ENCODE measurements at regions not wholly inside any gene's neighbourhood (a gene's known extent, or its start where the extent isn't known, plus 50 kb on each side); places are given as distances from the start of the nearest gene placed in this dataset.
A peak's percentile ranks its signal among the peaks of the same experiment; 100 is the strongest.

DNA sequence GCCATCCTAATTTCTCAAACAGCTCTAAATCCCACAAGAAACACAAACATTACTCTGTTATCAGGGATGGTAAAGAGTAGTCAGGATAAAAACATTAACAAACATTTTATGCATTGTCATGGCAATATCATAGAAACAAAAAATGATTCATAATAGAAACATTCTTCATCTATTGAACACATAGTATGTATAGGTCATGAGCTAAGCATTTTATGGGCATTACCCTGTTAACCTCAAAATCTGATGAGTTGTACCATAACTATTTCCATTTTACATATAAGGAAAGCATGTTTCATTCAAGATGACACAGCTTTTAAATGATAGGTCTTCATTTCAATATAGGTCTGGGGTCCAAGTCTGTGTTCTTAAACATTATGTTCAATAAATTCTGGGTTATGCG is 344.9 kb downstream of the RND3 start:
- Histone ChIP-seq H3K36me3 (ENCODE audit: control insufficient read depth, insufficient read depth, low read length) (no peaks in the 10 kb centered on the region), H3K27ac (ENCODE audit: low read length) (peak overlapping the region; percentile 39; the same call in 1 of the 2 replicates), H3K4me3 (ENCODE audit: low read depth in 2 of 2, low read length in 2 of 2) (no peak overlapping the region), H3K9me3 (ENCODE audit: control insufficient read depth, insufficient read depth, low read depth, low read length) (peaks cover 2% of the 10 kb centered on the region; the same call in 1 of the 2 replicates), H3K4me1 (ENCODE audit: control insufficient read depth, insufficient read depth, low read length) (peaks cover 2% of the 10 kb centered on the region), H3K27me3 (ENCODE audit: control insufficient read depth, insufficient read depth, low read length) (no peaks in the 10 kb centered on the region)
- CTCF ChIA-PET = no interaction called here
- DNase-seq (ENCODE audit: low read depth, low spot score) (no peak), ATAC-seq (peak; percentile 48; the same call in 1 of the 2 replicates)
- in situ Hi-C loops (cut with HindIII; ENCODE audit: low pct_unique_long_range_greater_than_20kb, low sequenced_read_pairs) = no loop called here
- intact Hi-C loops (cut with micrococcal nuclease; ENCODE audit: unreplicated experiment) = no loop called here
- POLR2A ChIA-PET = no interaction called here
- BruUV-seq (replicated peaks) = no TSS peak
- TF ChIP-seq, protein P1, sequence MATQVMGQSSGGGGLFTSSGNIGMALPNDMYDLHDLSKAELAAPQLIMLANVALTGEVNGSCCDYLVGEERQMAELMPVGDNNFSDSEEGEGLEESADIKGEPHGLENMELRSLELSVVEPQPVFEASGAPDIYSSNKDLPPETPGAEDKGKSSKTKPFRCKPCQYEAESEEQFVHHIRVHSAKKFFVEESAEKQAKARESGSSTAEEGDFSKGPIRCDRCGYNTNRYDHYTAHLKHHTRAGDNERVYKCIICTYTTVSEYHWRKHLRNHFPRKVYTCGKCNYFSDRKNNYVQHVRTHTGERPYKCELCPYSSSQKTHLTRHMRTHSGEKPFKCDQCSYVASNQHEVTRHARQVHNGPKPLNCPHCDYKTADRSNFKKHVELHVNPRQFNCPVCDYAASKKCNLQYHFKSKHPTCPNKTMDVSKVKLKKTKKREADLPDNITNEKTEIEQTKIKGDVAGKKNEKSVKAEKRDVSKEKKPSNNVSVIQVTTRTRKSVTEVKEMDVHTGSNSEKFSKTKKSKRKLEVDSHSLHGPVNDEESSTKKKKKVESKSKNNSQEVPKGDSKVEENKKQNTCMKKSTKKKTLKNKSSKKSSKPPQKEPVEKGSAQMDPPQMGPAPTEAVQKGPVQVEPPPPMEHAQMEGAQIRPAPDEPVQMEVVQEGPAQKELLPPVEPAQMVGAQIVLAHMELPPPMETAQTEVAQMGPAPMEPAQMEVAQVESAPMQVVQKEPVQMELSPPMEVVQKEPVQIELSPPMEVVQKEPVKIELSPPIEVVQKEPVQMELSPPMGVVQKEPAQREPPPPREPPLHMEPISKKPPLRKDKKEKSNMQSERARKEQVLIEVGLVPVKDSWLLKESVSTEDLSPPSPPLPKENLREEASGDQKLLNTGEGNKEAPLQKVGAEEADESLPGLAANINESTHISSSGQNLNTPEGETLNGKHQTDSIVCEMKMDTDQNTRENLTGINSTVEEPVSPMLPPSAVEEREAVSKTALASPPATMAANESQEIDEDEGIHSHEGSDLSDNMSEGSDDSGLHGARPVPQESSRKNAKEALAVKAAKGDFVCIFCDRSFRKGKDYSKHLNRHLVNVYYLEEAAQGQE (IDR thresholded peaks at IDR 0.05; ENCODE audit: insufficient read depth in 1 of 2, low read depth in 2 of 2, low read length in 1 of 2) = no peak
- TF ChIP-seq POLR2AphosphoS5 (IDR thresholded peaks at IDR 0.05; ENCODE audit: low read depth, low read length) = no peak
- TF ChIP-seq TCF7L2 (IDR thresholded peaks at IDR 0.05; ENCODE audit: low read depth, low read length) = no peak
- TF ChIP-seq, protein P2, sequence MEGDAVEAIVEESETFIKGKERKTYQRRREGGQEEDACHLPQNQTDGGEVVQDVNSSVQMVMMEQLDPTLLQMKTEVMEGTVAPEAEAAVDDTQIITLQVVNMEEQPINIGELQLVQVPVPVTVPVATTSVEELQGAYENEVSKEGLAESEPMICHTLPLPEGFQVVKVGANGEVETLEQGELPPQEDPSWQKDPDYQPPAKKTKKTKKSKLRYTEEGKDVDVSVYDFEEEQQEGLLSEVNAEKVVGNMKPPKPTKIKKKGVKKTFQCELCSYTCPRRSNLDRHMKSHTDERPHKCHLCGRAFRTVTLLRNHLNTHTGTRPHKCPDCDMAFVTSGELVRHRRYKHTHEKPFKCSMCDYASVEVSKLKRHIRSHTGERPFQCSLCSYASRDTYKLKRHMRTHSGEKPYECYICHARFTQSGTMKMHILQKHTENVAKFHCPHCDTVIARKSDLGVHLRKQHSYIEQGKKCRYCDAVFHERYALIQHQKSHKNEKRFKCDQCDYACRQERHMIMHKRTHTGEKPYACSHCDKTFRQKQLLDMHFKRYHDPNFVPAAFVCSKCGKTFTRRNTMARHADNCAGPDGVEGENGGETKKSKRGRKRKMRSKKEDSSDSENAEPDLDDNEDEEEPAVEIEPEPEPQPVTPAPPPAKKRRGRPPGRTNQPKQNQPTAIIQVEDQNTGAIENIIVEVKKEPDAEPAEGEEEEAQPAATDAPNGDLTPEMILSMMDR (IDR thresholded peaks at IDR 0.05) = no peak
- TF ChIP-seq SIN3A (IDR thresholded peaks at IDR 0.05; ENCODE audit: borderline replicate concordance, insufficient read depth, low read depth, low read length) = no peak

DNA sequence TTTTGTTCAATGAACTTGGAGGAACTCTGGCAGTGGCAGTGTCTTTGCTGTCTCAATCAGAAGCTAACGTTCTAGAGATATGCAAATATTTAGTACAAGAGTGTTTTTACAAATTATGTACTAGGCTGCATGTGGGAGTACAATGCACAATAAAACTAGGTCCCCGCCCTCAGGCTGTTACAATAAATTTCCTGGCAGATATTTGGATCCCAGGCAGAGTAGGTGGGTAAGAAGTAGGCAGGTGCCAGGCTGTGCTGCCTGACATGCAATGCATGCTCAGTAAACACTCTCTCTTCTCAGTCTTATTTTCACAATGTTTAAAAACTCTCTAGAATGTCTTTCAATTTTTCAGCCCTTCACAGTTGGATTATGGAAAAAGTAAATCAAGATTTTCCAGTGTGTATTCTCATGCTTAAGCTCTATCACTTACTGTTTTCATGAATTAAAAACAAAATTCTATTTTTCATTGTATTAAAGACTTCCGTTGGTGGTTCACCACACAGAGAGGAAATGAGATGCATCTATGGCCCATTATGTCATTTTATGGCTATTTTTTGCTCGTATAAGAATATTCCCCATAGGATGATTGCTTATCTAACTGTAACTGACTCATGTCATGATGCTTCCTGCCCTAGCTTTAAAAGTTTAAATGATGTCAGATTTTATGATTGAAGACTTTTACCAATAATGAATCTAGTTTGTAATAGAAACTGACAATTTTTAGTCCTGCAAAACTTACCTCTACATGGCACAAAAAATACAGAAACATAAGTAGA is 346.1 kb downstream of the RND3 start:
- H3K27ac ChIP-seq (ENCODE audit: low read length) = peak overlapping the region; percentile 59; the same call in 1 of the 2 replicates
- ATAC-seq (peak; percentile 69), DNase-seq (ENCODE audit: low read depth, low spot score) (no peak)
- no peak overlapping the region for H3K4me3 ChIP-seq (ENCODE audit: low read depth in 2 of 2, low read length in 2 of 2)
- TF ChIP-seq SIN3A (IDR thresholded peaks at IDR 0.05; ENCODE audit: borderline replicate concordance, insufficient read depth, low read depth, low read length) (no peak), POLR2AphosphoS5 (IDR thresholded peaks at IDR 0.05; ENCODE audit: low read depth, low read length) (no peak), TCF7L2 (IDR thresholded peaks at IDR 0.05; ENCODE audit: low read depth, low read length) (no peak)
- TF ChIP-seq, protein P1 (IDR thresholded peaks at IDR 0.05; ENCODE audit: insufficient read depth in 1 of 2, low read depth in 2 of 2, low read length in 1 of 2) = no peak
- TF ChIP-seq, protein P2 (IDR thresholded peaks at IDR 0.05) = no peak
- H3K27me3 ChIP-seq (ENCODE audit: control insufficient read depth, insufficient read depth, low read length) = no peaks in the 10 kb centered on the region
- no peaks in the 10 kb centered on the region for H3K36me3 ChIP-seq (ENCODE audit: control insufficient read depth, insufficient read depth, low read length)
- peaks cover 2% of the 10 kb centered on the region for H3K4me1 ChIP-seq (ENCODE audit: control insufficient read depth, insufficient read depth, low read length)
- no TSS peak for BruUV-seq (replicated peaks)
- in situ Hi-C loops (cut with HindIII; ENCODE audit: low pct_unique_long_range_greater_than_20kb, low sequenced_read_pairs) (no loop called here), intact Hi-C loops (cut with micrococcal nuclease; ENCODE audit: unreplicated experiment) (no loop called here)
- ChIA-PET POLR2A (interaction anchor here (0.6 kb wide), 1 partner anchor 26 kb away, joined by 10 read pairs; no protein-coding TSS in a partner anchor), CTCF (interaction anchor here (0.7 kb wide), 1 partner anchor 281 kb away, joined by 6 read pairs; no protein-coding TSS in a partner anchor)
- H3K9me3 ChIP-seq (ENCODE audit: control insufficient read depth, insufficient read depth, low read depth, low read length) = no peaks in the 10 kb centered on the region; the same call in 1 of the 2 replicates
